ENCODE measurements at regions not wholly inside any gene's neighbourhood (a gene's known extent, or its start where the extent isn't known, plus 50 kb on each side); places are given as distances from the start of the nearest gene placed in this dataset.

GRCh38 chr12:25757037-25757665 is 201.3 kb upstream of the RASSF8 start:
- POLR2A ChIA-PET = no interaction called here
- no peak overlapping the region for H3K27ac Mint-ChIP-seq
- no peak for DNase-seq
- CTCF ChIA-PET = no interaction called here
- H3K9me3 Mint-ChIP-seq = no peaks in the 10 kb centered on the region
- no peaks in the 10 kb centered on the region for H3K4me1 Mint-ChIP-seq
- no peak overlapping the region for H3K4me3 Mint-ChIP-seq
- H3K36me3 Mint-ChIP-seq (ENCODE audit: low read depth) = no peaks in the 10 kb centered on the region
- no peaks in the 10 kb centered on the region for H3K27me3 Mint-ChIP-seq

- Mint-ChIP-seq H3K9me3 (no peaks in the 10 kb centered on the region), H3K36me3 (ENCODE audit: low read depth) (no peaks in the 10 kb centered on the region), H3K27me3 (no peaks in the 10 kb centered on the region), H3K4me1 (no peaks in the 10 kb centered on the region), H3K4me3 (no peak overlapping the region), H3K27ac (no peak overlapping the region)
- no peak for DNase-seq
- POLR2A ChIA-PET = no interaction called here
- CTCF ChIA-PET = no interaction called here
Observed at GRCh38 chr12:25759752-25760151, 198.7 kb upstream of the RASSF8 start.

- no peak for DNase-seq
- H3K27ac Mint-ChIP-seq = no peak overlapping the region
- no peaks in the 10 kb centered on the region for H3K36me3 Mint-ChIP-seq (ENCODE audit: low read depth)
- no peaks in the 10 kb centered on the region for H3K4me1 Mint-ChIP-seq
- ChIA-PET CTCF (no interaction called here), POLR2A (no interaction called here)
- H3K4me3 Mint-ChIP-seq = no peak overlapping the region
- H3K9me3 Mint-ChIP-seq = no peaks in the 10 kb centered on the region
- no peaks in the 10 kb centered on the region for H3K27me3 Mint-ChIP-seq
Observed at GRCh38 chr12:25761356-25761755, 197.1 kb upstream of the RASSF8 start.

- CTCF ChIA-PET = no interaction called here
- no peaks in the 10 kb centered on the region for H3K36me3 Mint-ChIP-seq (ENCODE audit: low read depth)
- no peak for DNase-seq
- no peak overlapping the region for H3K4me3 Mint-ChIP-seq
- no peaks in the 10 kb centered on the region for H3K27me3 Mint-ChIP-seq
- H3K9me3 Mint-ChIP-seq = no peaks in the 10 kb centered on the region
- H3K4me1 Mint-ChIP-seq = no peaks in the 10 kb centered on the region
- H3K27ac Mint-ChIP-seq = no peak overlapping the region
- POLR2A ChIA-PET = no interaction called here
Observed at GRCh38 chr12:25764409-25764808, 194.1 kb upstream of the RASSF8 start.

GRCh38 chr12:25764892-25765291 is 193.6 kb upstream of the RASSF8 start:
- Mint-ChIP-seq H3K27ac (no peak overlapping the region), H3K36me3 (ENCODE audit: low read depth) (no peaks in the 10 kb centered on the region), H3K27me3 (no peaks in the 10 kb centered on the region), H3K4me3 (no peak overlapping the region), H3K4me1 (no peaks in the 10 kb centered on the region), H3K9me3 (no peaks in the 10 kb centered on the region)
- ChIA-PET CTCF (no interaction called here), POLR2A (no interaction called here)
- no peak for DNase-seq

GRCh38 chr12:25767606-25768005 is 190.9 kb upstream of the RASSF8 start:
- Mint-ChIP-seq H3K36me3 (ENCODE audit: low read depth) (no peaks in the 10 kb centered on the region), H3K27me3 (no peaks in the 10 kb centered on the region), H3K4me3 (no peak overlapping the region), H3K27ac (no peak overlapping the region), H3K9me3 (no peaks in the 10 kb centered on the region), H3K4me1 (no peaks in the 10 kb centered on the region)
- no peak for DNase-seq
- POLR2A ChIA-PET = no interaction called here
- CTCF ChIA-PET = interaction anchor here (0.6 kb wide), 1 partner anchor 289 kb away, joined by 3 read pairs; no protein-coding TSS in a partner anchor

- Mint-ChIP-seq H3K27ac (no peak overlapping the region), H3K4me1 (no peaks in the 10 kb centered on the region), H3K27me3 (no peaks in the 10 kb centered on the region), H3K36me3 (ENCODE audit: low read depth) (no peaks in the 10 kb centered on the region), H3K4me3 (no peak overlapping the region), H3K9me3 (no peaks in the 10 kb centered on the region)
- ChIA-PET POLR2A (no interaction called here), CTCF (interaction anchor here (0.6 kb wide), 1 partner anchor 288 kb away, joined by 3 read pairs; no protein-coding TSS in a partner anchor)
- no peak for DNase-seq
Observed at GRCh38 chr12:25768151-25768550, 190.3 kb upstream of the RASSF8 start.

- H3K27me3 Mint-ChIP-seq = no peaks in the 10 kb centered on the region
- H3K4me1 Mint-ChIP-seq = no peaks in the 10 kb centered on the region
- no peak for DNase-seq
- no peaks in the 10 kb centered on the region for H3K9me3 Mint-ChIP-seq
- H3K4me3 Mint-ChIP-seq = no peak overlapping the region
- H3K36me3 Mint-ChIP-seq (ENCODE audit: low read depth) = no peaks in the 10 kb centered on the region
- POLR2A ChIA-PET = no interaction called here
- no peak overlapping the region for H3K27ac Mint-ChIP-seq
- CTCF ChIA-PET = no interaction called here
Observed at GRCh38 chr12:25769082-25769945, 189.2 kb upstream of the RASSF8 start.

- DNase-seq = no peak
- POLR2A ChIA-PET = no interaction called here
- Mint-ChIP-seq H3K27ac (no peak overlapping the region), H3K4me1 (no peaks in the 10 kb centered on the region), H3K27me3 (no peaks in the 10 kb centered on the region), H3K36me3 (ENCODE audit: low read depth) (no peaks in the 10 kb centered on the region), H3K4me3 (no peak overlapping the region), H3K9me3 (no peaks in the 10 kb centered on the region)
- CTCF ChIA-PET = no interaction called here
Observed at GRCh38 chr12:25771041-25771440, 187.4 kb upstream of the RASSF8 start.

GRCh38 chr12:25771476-25771875 is 187.0 kb upstream of the RASSF8 start:
- Mint-ChIP-seq H3K27ac (no peak overlapping the region), H3K9me3 (no peaks in the 10 kb centered on the region), H3K36me3 (ENCODE audit: low read depth) (no peaks in the 10 kb centered on the region), H3K27me3 (no peaks in the 10 kb centered on the region), H3K4me1 (no peaks in the 10 kb centered on the region), H3K4me3 (no peak overlapping the region)
- CTCF ChIA-PET = no interaction called here
- DNase-seq = no peak
- POLR2A ChIA-PET = no interaction called here

- H3K36me3 Mint-ChIP-seq (ENCODE audit: low read depth) = no peaks in the 10 kb centered on the region
- H3K27ac Mint-ChIP-seq = no peak overlapping the region
- H3K4me1 Mint-ChIP-seq = no peaks in the 10 kb centered on the region
- no peak for DNase-seq
- POLR2A ChIA-PET = no interaction called here
- no peaks in the 10 kb centered on the region for H3K9me3 Mint-ChIP-seq
- CTCF ChIA-PET = no interaction called here
- H3K4me3 Mint-ChIP-seq = no peak overlapping the region
- H3K27me3 Mint-ChIP-seq = peaks cover 3% of the 10 kb centered on the region
Observed at GRCh38 chr12:25775968-25776367, 182.5 kb upstream of the RASSF8 start.

- POLR2A ChIA-PET = no interaction called here
- DNase-seq = no peak
- Mint-ChIP-seq H3K9me3 (no peaks in the 10 kb centered on the region), H3K4me3 (no peak overlapping the region), H3K4me1 (no peaks in the 10 kb centered on the region), H3K36me3 (ENCODE audit: low read depth) (no peaks in the 10 kb centered on the region), H3K27me3 (peaks cover 3% of the 10 kb centered on the region), H3K27ac (no peak overlapping the region)
- CTCF ChIA-PET = no interaction called here
Observed at GRCh38 chr12:25780771-25781170, 177.7 kb upstream of the RASSF8 start.

- DNase-seq = no peak
- Mint-ChIP-seq H3K4me1 (no peaks in the 10 kb centered on the region), H3K4me3 (no peak overlapping the region), H3K9me3 (no peaks in the 10 kb centered on the region), H3K27ac (no peak overlapping the region), H3K36me3 (ENCODE audit: low read depth) (no peaks in the 10 kb centered on the region), H3K27me3 (peaks cover 3% of the 10 kb centered on the region)
- ChIA-PET CTCF (no interaction called here), POLR2A (no interaction called here)
Observed at GRCh38 chr12:25781232-25781631, 177.2 kb upstream of the RASSF8 start.

- no peak overlapping the region for H3K4me3 Mint-ChIP-seq
- CTCF ChIA-PET = no interaction called here
- no peaks in the 10 kb centered on the region for H3K36me3 Mint-ChIP-seq (ENCODE audit: low read depth)
- H3K27me3 Mint-ChIP-seq = peaks cover 4% of the 10 kb centered on the region
- H3K27ac Mint-ChIP-seq = no peak overlapping the region
- DNase-seq = no peak
- no peaks in the 10 kb centered on the region for H3K9me3 Mint-ChIP-seq
- POLR2A ChIA-PET = no interaction called here
- H3K4me1 Mint-ChIP-seq = no peaks in the 10 kb centered on the region
Observed at GRCh38 chr12:25783566-25783965, 174.9 kb upstream of the RASSF8 start.

All from activated CD4-positive, alpha-beta memory T cell treated with anti-CD3 and anti-CD28 coated beads, Interleukin-2, amount 10 ng/mL, durations not matched to agents 7 days and 5 days (primary cell).